ENCODE measurements at regions not wholly inside any gene's neighbourhood (a gene's known extent, or its start where the extent isn't known, plus 50 kb on each side); places are given as distances from the start of the nearest gene placed in this dataset.

- no peaks in the 10 kb centered on the region for H3K27me3 ChIP-seq (ENCODE audit: control insufficient read depth in 3 of 3, insufficient read depth in 3 of 3, low read length in 3 of 3)
- FAIRE-seq (no peak), DNase-seq (no peak)
- no peak overlapping the region for H3K4me3 ChIP-seq (ENCODE audit: low read depth in 1 of 3, low read length in 3 of 3)
- H3K4me1 ChIP-seq (ENCODE audit: control insufficient read depth in 3 of 3, insufficient read depth in 2 of 3, low read depth in 1 of 3, low read length in 2 of 3): no peaks in the 10 kb centered on the region
- H3K27ac ChIP-seq (ENCODE audit: low read depth in 1 of 3, low read length in 2 of 3): no peak overlapping the region
- no peaks in the 10 kb centered on the region for H3K9me3 ChIP-seq (ENCODE audit: control insufficient read depth in 2 of 2, insufficient read depth in 1 of 2, low read depth in 1 of 2, low read length in 1 of 2)
- H3K36me3 ChIP-seq (ENCODE audit: control insufficient read depth in 3 of 3, insufficient read depth in 2 of 3, low read depth in 1 of 3, low read length in 3 of 3): no peaks in the 10 kb centered on the region
Observed at GRCh38 chr15:87263296-87263695, 993.2 kb downstream of the NTRK3 start.

GRCh38 chr15:87245592-87245991 lies 1010.9 kb downstream of the NTRK3 start:
- Histone ChIP-seq H3K27me3 (ENCODE audit: control insufficient read depth in 3 of 3, insufficient read depth in 3 of 3, low read length in 3 of 3) (no peaks in the 10 kb centered on the region), H3K9me3 (ENCODE audit: control insufficient read depth in 2 of 2, insufficient read depth in 1 of 2, low read depth in 1 of 2, low read length in 1 of 2) (no peaks in the 10 kb centered on the region), H3K4me3 (ENCODE audit: low read depth in 1 of 3, low read length in 3 of 3) (no peak overlapping the region), H3K36me3 (ENCODE audit: control insufficient read depth in 3 of 3, insufficient read depth in 2 of 3, low read depth in 1 of 3, low read length in 3 of 3) (no peaks in the 10 kb centered on the region), H3K4me1 (ENCODE audit: control insufficient read depth in 3 of 3, insufficient read depth in 2 of 3, low read depth in 1 of 3, low read length in 2 of 3) (no peaks in the 10 kb centered on the region), H3K27ac (ENCODE audit: low read depth in 1 of 3, low read length in 2 of 3) (no peak overlapping the region)
- DNase-seq (no peak), FAIRE-seq (no peak)
- 82 to 90% (median 86%) methylated on average over 5 of the region's 5 CpGs for WGBS, 3 donors

- no peak for FAIRE-seq
Observed at GRCh38 chr15:87243474-87243873, 1013.1 kb downstream of the NTRK3 start.

GRCh38 chr15:87239582-87240230 lies 1016.8 kb downstream of the NTRK3 start:
- no peaks in the 10 kb centered on the region for H3K4me1 ChIP-seq (ENCODE audit: control insufficient read depth in 3 of 3, insufficient read depth in 2 of 3, low read depth in 1 of 3, low read length in 2 of 3)
- WGBS, 3 donors: 85 to 90% (median 89%) methylated on average over 3 of the region's 3 CpGs
- H3K27me3 ChIP-seq (ENCODE audit: control insufficient read depth in 3 of 3, insufficient read depth in 3 of 3, low read length in 3 of 3): no peaks in the 10 kb centered on the region
- H3K36me3 ChIP-seq (ENCODE audit: control insufficient read depth in 3 of 3, insufficient read depth in 2 of 3, low read depth in 1 of 3, low read length in 3 of 3): no peaks in the 10 kb centered on the region
- FAIRE-seq (no peak), DNase-seq (no peak)
- no peak overlapping the region for H3K4me3 ChIP-seq (ENCODE audit: low read depth in 1 of 3, low read length in 3 of 3)
- H3K27ac ChIP-seq (ENCODE audit: low read depth in 1 of 3, low read length in 2 of 3): no peak overlapping the region
- H3K9me3 ChIP-seq (ENCODE audit: control insufficient read depth in 2 of 2, insufficient read depth in 1 of 2, low read depth in 1 of 2, low read length in 1 of 2): peaks cover 0 to 7% of the 10 kb centered on the region in 2 donors

More at GRCh38 chr15:87243474-87243873, 1013.1 kb downstream of the NTRK3 start:
- Histone ChIP-seq H3K27me3 (ENCODE audit: control insufficient read depth in 3 of 3, insufficient read depth in 3 of 3, low read length in 3 of 3) (no peaks in the 10 kb centered on the region), H3K4me3 (ENCODE audit: low read depth in 1 of 3, low read length in 3 of 3) (no peak overlapping the region), H3K27ac (ENCODE audit: low read depth in 1 of 3, low read length in 2 of 3) (no peak overlapping the region), H3K36me3 (ENCODE audit: control insufficient read depth in 3 of 3, insufficient read depth in 2 of 3, low read depth in 1 of 3, low read length in 3 of 3) (no peaks in the 10 kb centered on the region), H3K4me1 (ENCODE audit: control insufficient read depth in 3 of 3, insufficient read depth in 2 of 3, low read depth in 1 of 3, low read length in 2 of 3) (no peaks in the 10 kb centered on the region), H3K9me3 (ENCODE audit: control insufficient read depth in 2 of 2, insufficient read depth in 1 of 2, low read depth in 1 of 2, low read length in 1 of 2) (no peaks in the 10 kb centered on the region)
- no peak for DNase-seq

GRCh38 chr15:87238451-87239068 lies 1018.0 kb downstream of the NTRK3 start:
- no peaks in the 10 kb centered on the region for H3K27me3 ChIP-seq (ENCODE audit: control insufficient read depth in 3 of 3, insufficient read depth in 3 of 3, low read length in 3 of 3)
- FAIRE-seq: no peak

GRCh38 chr15:87228460-87228859 lies 1028.1 kb downstream of the NTRK3 start:
- no peak for FAIRE-seq
- no peak overlapping the region for H3K4me3 ChIP-seq (ENCODE audit: low read depth in 1 of 3, low read length in 3 of 3)

More at GRCh38 chr15:87238451-87239068, 1018.0 kb downstream of the NTRK3 start:
- H3K4me3 ChIP-seq (ENCODE audit: low read depth in 1 of 3, low read length in 3 of 3): no peak overlapping the region
- 62 to 74% (median 68%) methylated on average over 1 of the region's 1 CpG for WGBS, 3 donors
- DNase-seq: no peak
- H3K4me1 ChIP-seq (ENCODE audit: control insufficient read depth in 3 of 3, insufficient read depth in 2 of 3, low read depth in 1 of 3, low read length in 2 of 3): no peaks in the 10 kb centered on the region
- H3K9me3 ChIP-seq (ENCODE audit: control insufficient read depth in 2 of 2, insufficient read depth in 1 of 2, low read depth in 1 of 2, low read length in 1 of 2): peaks cover 0 to 7% of the 10 kb centered on the region in 2 donors
- H3K27ac ChIP-seq (ENCODE audit: low read depth in 1 of 3, low read length in 2 of 3): no peak overlapping the region
- H3K36me3 ChIP-seq (ENCODE audit: control insufficient read depth in 3 of 3, insufficient read depth in 2 of 3, low read depth in 1 of 3, low read length in 3 of 3): no peaks in the 10 kb centered on the region

GRCh38 chr15:87227846-87228245 lies 1028.7 kb downstream of the NTRK3 start:
- DNase-seq (no peak), FAIRE-seq (no peak)
- Histone ChIP-seq H3K4me1 (ENCODE audit: control insufficient read depth in 3 of 3, insufficient read depth in 2 of 3, low read depth in 1 of 3, low read length in 2 of 3) (no peaks in the 10 kb centered on the region), H3K36me3 (ENCODE audit: control insufficient read depth in 3 of 3, insufficient read depth in 2 of 3, low read depth in 1 of 3, low read length in 3 of 3) (no peaks in the 10 kb centered on the region), H3K27ac (ENCODE audit: low read depth in 1 of 3, low read length in 2 of 3) (no peak overlapping the region), H3K9me3 (ENCODE audit: control insufficient read depth in 2 of 2, insufficient read depth in 1 of 2, low read depth in 1 of 2, low read length in 1 of 2) (no peaks in the 10 kb centered on the region), H3K4me3 (ENCODE audit: low read depth in 1 of 3, low read length in 3 of 3) (no peak overlapping the region), H3K27me3 (ENCODE audit: control insufficient read depth in 3 of 3, insufficient read depth in 3 of 3, low read length in 3 of 3) (no peaks in the 10 kb centered on the region)
- 42 to 54% (median 53%) methylated on average over 4 of the region's 4 CpGs for WGBS, 3 donors

More at GRCh38 chr15:87228460-87228859, 1028.1 kb downstream of the NTRK3 start:
- Histone ChIP-seq H3K27ac (ENCODE audit: low read depth in 1 of 3, low read length in 2 of 3) (no peak overlapping the region), H3K9me3 (ENCODE audit: control insufficient read depth in 2 of 2, insufficient read depth in 1 of 2, low read depth in 1 of 2, low read length in 1 of 2) (no peaks in the 10 kb centered on the region), H3K27me3 (ENCODE audit: control insufficient read depth in 3 of 3, insufficient read depth in 3 of 3, low read length in 3 of 3) (no peaks in the 10 kb centered on the region), H3K36me3 (ENCODE audit: control insufficient read depth in 3 of 3, insufficient read depth in 2 of 3, low read depth in 1 of 3, low read length in 3 of 3) (no peaks in the 10 kb centered on the region), H3K4me1 (ENCODE audit: control insufficient read depth in 3 of 3, insufficient read depth in 2 of 3, low read depth in 1 of 3, low read length in 2 of 3) (no peaks in the 10 kb centered on the region)
- 56 to 77% (median 68%) methylated on average over 4 of the region's 4 CpGs for WGBS, 3 donors
- DNase-seq: no peak

GRCh38 chr15:87225436-87225835 lies 1031.1 kb downstream of the NTRK3 start:
- Histone ChIP-seq H3K27ac (ENCODE audit: low read depth in 1 of 3, low read length in 2 of 3) (no peak overlapping the region), H3K36me3 (ENCODE audit: control insufficient read depth in 3 of 3, insufficient read depth in 2 of 3, low read depth in 1 of 3, low read length in 3 of 3) (no peaks in the 10 kb centered on the region), H3K27me3 (ENCODE audit: control insufficient read depth in 3 of 3, insufficient read depth in 3 of 3, low read length in 3 of 3) (no peaks in the 10 kb centered on the region), H3K4me3 (ENCODE audit: low read depth in 1 of 3, low read length in 3 of 3) (no peak overlapping the region), H3K9me3 (ENCODE audit: control insufficient read depth in 2 of 2, insufficient read depth in 1 of 2, low read depth in 1 of 2, low read length in 1 of 2) (no peaks in the 10 kb centered on the region), H3K4me1 (ENCODE audit: control insufficient read depth in 3 of 3, insufficient read depth in 2 of 3, low read depth in 1 of 3, low read length in 2 of 3) (no peaks in the 10 kb centered on the region)
- FAIRE-seq: no peak
- 65 to 93% (median 84%) methylated on average over 2 of the region's 2 CpGs for WGBS, 3 donors
- DNase-seq: no peak

GRCh38 chr15:87224404-87224803 lies 1032.1 kb downstream of the NTRK3 start:
- Histone ChIP-seq H3K27me3 (ENCODE audit: control insufficient read depth in 3 of 3, insufficient read depth in 3 of 3, low read length in 3 of 3) (no peaks in the 10 kb centered on the region), H3K27ac (ENCODE audit: low read depth in 1 of 3, low read length in 2 of 3) (no peak overlapping the region), H3K4me3 (ENCODE audit: low read depth in 1 of 3, low read length in 3 of 3) (no peak overlapping the region), H3K36me3 (ENCODE audit: control insufficient read depth in 3 of 3, insufficient read depth in 2 of 3, low read depth in 1 of 3, low read length in 3 of 3) (no peaks in the 10 kb centered on the region), H3K4me1 (ENCODE audit: control insufficient read depth in 3 of 3, insufficient read depth in 2 of 3, low read depth in 1 of 3, low read length in 2 of 3) (no peaks in the 10 kb centered on the region), H3K9me3 (ENCODE audit: control insufficient read depth in 2 of 2, insufficient read depth in 1 of 2, low read depth in 1 of 2, low read length in 1 of 2) (no peaks in the 10 kb centered on the region)
- FAIRE-seq (no peak), DNase-seq (no peak)
- 65 to 75% (median 68%) methylated on average over 3 of the region's 3 CpGs for WGBS, 3 donors
